OCI-LY7 (cell line): ENCODE measurements at regions not wholly inside any gene's neighbourhood (a gene's known extent, or its start where the extent isn't known, plus 50 kb on each side); places are given as distances from the start of the nearest gene placed in this dataset.

Experiments
- EZH2phosphoT487 ChIP-seq: fragments of 200-600 bp; sonication (generic); IDR thresholded peaks from 2 replicates; pipeline ENCODE4 v1.6.1; 2018; ENCODE audit warnings: low read depth, borderline replicate concordance, mild to moderate bottlenecking, mixed run types, antibody characterized with exemption, low read length, moderate library complexity, mixed read lengths
- TF ChIP-seq, protein P1 (sequence below): fragments of 200-600 bp; sonication (generic); conservative IDR thresholded peaks from 2 replicates; pipeline ENCODE4 v1.5.1; 2014; ENCODE audit warnings: mild to moderate bottlenecking, antibody characterized with exemption, low read length, moderate library complexity, mixed read lengths

- TF ChIP-seq, protein P1, sequence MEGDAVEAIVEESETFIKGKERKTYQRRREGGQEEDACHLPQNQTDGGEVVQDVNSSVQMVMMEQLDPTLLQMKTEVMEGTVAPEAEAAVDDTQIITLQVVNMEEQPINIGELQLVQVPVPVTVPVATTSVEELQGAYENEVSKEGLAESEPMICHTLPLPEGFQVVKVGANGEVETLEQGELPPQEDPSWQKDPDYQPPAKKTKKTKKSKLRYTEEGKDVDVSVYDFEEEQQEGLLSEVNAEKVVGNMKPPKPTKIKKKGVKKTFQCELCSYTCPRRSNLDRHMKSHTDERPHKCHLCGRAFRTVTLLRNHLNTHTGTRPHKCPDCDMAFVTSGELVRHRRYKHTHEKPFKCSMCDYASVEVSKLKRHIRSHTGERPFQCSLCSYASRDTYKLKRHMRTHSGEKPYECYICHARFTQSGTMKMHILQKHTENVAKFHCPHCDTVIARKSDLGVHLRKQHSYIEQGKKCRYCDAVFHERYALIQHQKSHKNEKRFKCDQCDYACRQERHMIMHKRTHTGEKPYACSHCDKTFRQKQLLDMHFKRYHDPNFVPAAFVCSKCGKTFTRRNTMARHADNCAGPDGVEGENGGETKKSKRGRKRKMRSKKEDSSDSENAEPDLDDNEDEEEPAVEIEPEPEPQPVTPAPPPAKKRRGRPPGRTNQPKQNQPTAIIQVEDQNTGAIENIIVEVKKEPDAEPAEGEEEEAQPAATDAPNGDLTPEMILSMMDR, result no peak
- TF ChIP-seq EZH2phosphoT487, result no peak
These were observed 884.6 kb upstream of the GHITM start for GRCh38 chr10:83254698-83255097.
